Hepatocyte (in vitro differentiated cells): ENCODE measurements at regions not wholly inside any gene's neighbourhood (a gene's known extent, or its start where the extent isn't known, plus 50 kb on each side); places are given as distances from the start of the nearest gene placed in this dataset.

Experiments used
- CTCF ChIP-seq: fragments of 200-600 bp; sonication (generic); IDR thresholded peaks from 2 replicates; pipeline ENCODE4 v1.5.1; 2016; ENCODE audit warnings: antibody characterized with exemption, mild to moderate bottlenecking; ENCODE audit not compliant: poor library complexity
- EZH2 ChIP-seq: fragments of 200-600 bp; sonication (generic); IDR thresholded peaks from 2 replicates; pipeline ENCODE4 v1.6.1; 2016; ENCODE audit warnings: antibody characterized with exemption, mild to moderate bottlenecking, borderline replicate concordance
- EZH2phosphoT487 ChIP-seq: fragments of 200-600 bp; sonication (generic); IDR thresholded peaks from one replicate; pipeline ENCODE4 v1.6.1; 2018; ENCODE audit warnings: antibody characterized with exemption, mild to moderate bottlenecking, low read depth, moderate library complexity; ENCODE audit not compliant: unreplicated experiment, severe bottlenecking

- TF ChIP-seq EZH2 (no peak), CTCF (no peak), EZH2phosphoT487 (no peak)
These were observed 119.1 kb downstream of the ZNF280B start for GRCh38 chr22:22389467-22389866.
